ENCODE measurements at regions not wholly inside any gene's neighbourhood (a gene's known extent, or its start where the extent isn't known, plus 50 kb on each side); places are given as distances from the start of the nearest gene placed in this dataset.

GRCh38 chr20:50403565-50404418 lies 106.4 kb upstream of the PTPN1 start:
- H3K4me3 ChIP-seq = no peak overlapping the region
- H3K36me3 ChIP-seq = no peaks in the 10 kb centered on the region
- no peak overlapping the region for H3K27ac ChIP-seq
- no peaks in the 10 kb centered on the region for H3K27me3 ChIP-seq
- intact Hi-C loops (cut with DNase I) = loop anchor here (5.0 kb wide), 1 partner anchor 211 kb away; the partner anchor contains the start of gene CEBPB
- no peak for TF ChIP-seq POLR2AphosphoS5 (IDR thresholded peaks at IDR 0.05; ENCODE audit: insufficient read depth in 1 of 2, low read depth in 1 of 2)
- TF ChIP-seq, protein P1, sequence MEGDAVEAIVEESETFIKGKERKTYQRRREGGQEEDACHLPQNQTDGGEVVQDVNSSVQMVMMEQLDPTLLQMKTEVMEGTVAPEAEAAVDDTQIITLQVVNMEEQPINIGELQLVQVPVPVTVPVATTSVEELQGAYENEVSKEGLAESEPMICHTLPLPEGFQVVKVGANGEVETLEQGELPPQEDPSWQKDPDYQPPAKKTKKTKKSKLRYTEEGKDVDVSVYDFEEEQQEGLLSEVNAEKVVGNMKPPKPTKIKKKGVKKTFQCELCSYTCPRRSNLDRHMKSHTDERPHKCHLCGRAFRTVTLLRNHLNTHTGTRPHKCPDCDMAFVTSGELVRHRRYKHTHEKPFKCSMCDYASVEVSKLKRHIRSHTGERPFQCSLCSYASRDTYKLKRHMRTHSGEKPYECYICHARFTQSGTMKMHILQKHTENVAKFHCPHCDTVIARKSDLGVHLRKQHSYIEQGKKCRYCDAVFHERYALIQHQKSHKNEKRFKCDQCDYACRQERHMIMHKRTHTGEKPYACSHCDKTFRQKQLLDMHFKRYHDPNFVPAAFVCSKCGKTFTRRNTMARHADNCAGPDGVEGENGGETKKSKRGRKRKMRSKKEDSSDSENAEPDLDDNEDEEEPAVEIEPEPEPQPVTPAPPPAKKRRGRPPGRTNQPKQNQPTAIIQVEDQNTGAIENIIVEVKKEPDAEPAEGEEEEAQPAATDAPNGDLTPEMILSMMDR (IDR thresholded peaks at IDR 0.05) = no peak
- TF ChIP-seq POLR2A (IDR thresholded peaks at IDR 0.05) = no peak
- no peak for DNase-seq (ENCODE audit: extremely low spot score in 2 of 2)
- no peaks in the 10 kb centered on the region for H3K9me3 ChIP-seq
- H3K4me1 ChIP-seq = peaks cover 20% of the 10 kb centered on the region

- intact Hi-C loops (cut with DNase I) = loop anchor here (5.0 kb wide), 1 partner anchor 212 kb away; the partner anchor contains the start of gene CEBPB
Measured at GRCh38 chr20:50404419-50405234, 105.6 kb upstream of the PTPN1 start.

DNA sequence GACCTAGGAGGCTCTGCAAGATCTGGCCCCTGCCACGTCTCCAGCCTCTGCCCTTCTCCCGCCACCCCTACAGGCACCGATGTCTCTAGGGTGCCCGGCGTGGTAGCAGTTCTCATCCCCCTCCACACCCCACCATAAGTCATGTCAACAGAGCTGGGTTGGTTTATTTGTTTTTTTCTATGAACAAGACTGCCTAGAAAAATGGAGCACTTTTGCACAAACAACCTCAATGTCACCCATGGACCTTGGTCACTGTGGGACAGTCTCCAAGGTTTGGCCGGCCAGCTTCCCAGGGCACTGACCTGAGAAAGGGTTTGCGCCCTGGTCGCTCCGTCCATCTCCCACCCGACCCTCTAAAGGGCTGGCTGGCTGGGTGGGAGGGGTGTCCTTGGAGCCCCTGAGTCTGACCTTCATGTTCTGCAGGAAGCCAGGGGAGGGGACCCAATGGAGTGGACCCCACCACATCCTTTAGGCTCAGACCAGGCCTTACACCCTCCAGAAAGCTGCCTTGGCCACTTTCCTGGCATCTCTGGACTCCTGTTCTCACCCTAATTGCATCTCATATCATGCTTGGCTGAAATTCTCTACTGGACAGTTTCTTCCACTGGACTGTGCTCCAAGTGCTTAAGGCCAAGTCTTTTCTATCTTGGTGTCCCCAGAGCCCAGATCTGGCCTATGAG lies 104.8 kb upstream of the PTPN1 start:
- H3K9me3 ChIP-seq = no peaks in the 10 kb centered on the region
- no peaks in the 10 kb centered on the region for H3K36me3 ChIP-seq
- intact Hi-C loops (cut with DNase I) = no loop called here
- no peak for DNase-seq (ENCODE audit: extremely low spot score in 2 of 2)
- peaks cover 16% of the 10 kb centered on the region for H3K4me1 ChIP-seq
- peak overlapping the region; percentile 18 for H3K27ac ChIP-seq
- H3K4me3 ChIP-seq = no peak overlapping the region
- H3K27me3 ChIP-seq = no peaks in the 10 kb centered on the region
- no peak for TF ChIP-seq POLR2AphosphoS5 (IDR thresholded peaks at IDR 0.05; ENCODE audit: insufficient read depth in 1 of 2, low read depth in 1 of 2)
- no peak for TF ChIP-seq POLR2A (IDR thresholded peaks at IDR 0.05)
- TF ChIP-seq, protein P1 (IDR thresholded peaks at IDR 0.05) = no peak

More at GRCh38 chr20:50404419-50405234, 105.6 kb upstream of the PTPN1 start:
- Histone ChIP-seq H3K27ac (no peak overlapping the region), H3K4me1 (peaks cover 20% of the 10 kb centered on the region), H3K9me3 (no peaks in the 10 kb centered on the region), H3K4me3 (no peak overlapping the region), H3K36me3 (no peaks in the 10 kb centered on the region), H3K27me3 (no peaks in the 10 kb centered on the region)
- no peak for DNase-seq (ENCODE audit: extremely low spot score in 2 of 2)
- TF ChIP-seq POLR2AphosphoS5 (IDR thresholded peaks at IDR 0.05; ENCODE audit: insufficient read depth in 1 of 2, low read depth in 1 of 2) (no peak), POLR2A (IDR thresholded peaks at IDR 0.05) (no peak)
- TF ChIP-seq, protein P1 (IDR thresholded peaks at IDR 0.05) = no peak

DNA sequence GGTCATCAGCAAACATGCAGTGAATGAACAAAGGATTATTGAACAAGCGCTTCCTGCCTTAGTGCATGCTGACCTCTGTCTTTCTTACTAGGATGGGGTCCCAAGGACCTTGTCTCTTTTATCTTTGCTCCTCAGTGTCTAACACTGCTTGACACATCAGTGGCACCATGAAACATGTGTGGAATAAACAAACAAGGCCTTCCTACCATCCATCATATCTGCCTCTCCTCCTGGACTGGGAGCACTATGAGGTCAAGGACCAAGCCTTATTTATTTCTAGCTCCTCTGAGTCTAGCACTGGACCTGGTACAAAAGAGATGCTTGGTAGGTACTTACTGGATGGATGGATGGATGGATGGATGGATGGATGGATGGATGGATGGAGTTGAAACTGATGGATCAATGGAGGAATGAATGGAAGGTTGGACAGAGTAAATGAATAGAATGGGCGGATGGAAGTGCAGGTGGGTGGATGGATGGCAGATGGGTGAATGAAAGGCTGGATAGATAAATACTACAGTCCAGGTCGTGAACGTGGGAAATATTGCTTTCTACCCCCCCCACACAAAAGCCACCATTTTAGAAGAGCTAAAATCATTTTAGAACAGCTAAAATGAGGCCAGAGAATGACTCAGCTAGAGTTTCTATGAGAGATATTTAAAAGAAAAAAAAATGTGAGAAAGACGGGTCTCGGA lies 104.1 kb upstream of the PTPN1 start:
- DNase-seq (ENCODE audit: extremely low spot score in 2 of 2) = no peak
- Histone ChIP-seq H3K36me3 (no peaks in the 10 kb centered on the region), H3K27ac (peak overlapping the region; percentile 18), H3K4me1 (peaks cover 15% of the 10 kb centered on the region), H3K9me3 (no peaks in the 10 kb centered on the region), H3K4me3 (no peak overlapping the region), H3K27me3 (no peaks in the 10 kb centered on the region)
- TF ChIP-seq POLR2A (IDR thresholded peaks at IDR 0.05) (no peak), POLR2AphosphoS5 (IDR thresholded peaks at IDR 0.05; ENCODE audit: insufficient read depth in 1 of 2, low read depth in 1 of 2) (no peak)
- TF ChIP-seq, protein P1 (IDR thresholded peaks at IDR 0.05) = no peak
- intact Hi-C loops (cut with DNase I) = no loop called here
